ENCODE measurements at regions not wholly inside any gene's neighbourhood (a gene's known extent, or its start where the extent isn't known, plus 50 kb on each side); places are given as distances from the start of the nearest gene placed in this dataset.

- no peak for DNase-seq
Measured at GRCh38 chr4:176906709-176907108, 114.0 kb upstream of the VEGFC start.

GRCh38 chr4:176910646-176911045 lies 117.9 kb upstream of the VEGFC start:
- DNase-seq: no peak

DNA sequence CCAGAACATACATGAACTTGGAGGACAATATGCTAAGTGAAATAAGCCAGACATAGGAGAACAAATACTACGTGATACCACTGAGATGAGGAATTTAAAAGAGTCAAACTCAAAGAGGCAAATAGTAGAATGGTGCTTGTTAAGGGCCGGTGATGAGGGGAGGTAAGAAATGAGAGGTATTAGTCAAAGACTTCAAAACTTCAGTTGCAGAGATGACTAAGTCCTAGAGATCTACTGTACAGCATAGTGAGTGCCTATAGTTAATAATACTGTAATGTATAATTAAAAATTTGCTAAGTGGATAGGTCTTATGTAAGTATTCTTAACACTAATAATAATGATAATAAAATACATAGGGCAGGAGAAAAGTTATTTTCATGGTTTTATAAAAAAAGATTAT lies 126.9 kb upstream of the VEGFC start:
- no peak for DNase-seq

DNA sequence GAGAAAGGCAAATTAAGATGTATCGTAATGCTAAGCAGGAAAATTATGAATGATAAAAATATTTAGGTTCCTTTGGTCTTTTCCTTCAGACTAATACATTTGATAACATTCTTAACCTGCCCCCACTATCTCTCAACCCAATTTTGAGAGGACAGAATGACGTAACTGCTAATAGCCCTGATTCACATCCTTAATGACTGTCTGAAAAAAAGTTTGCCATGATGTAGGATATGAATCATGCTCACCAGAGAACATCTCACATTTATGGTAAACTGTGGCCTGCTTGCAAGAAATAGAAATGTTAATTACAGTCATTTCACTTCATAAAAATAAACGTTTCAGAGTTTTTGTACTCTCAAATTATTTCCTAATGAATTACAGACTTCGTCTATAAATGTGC lies 128.0 kb upstream of the VEGFC start:
- no peak for DNase-seq

- DNase-seq: no peak
Measured at GRCh38 chr4:176921256-176921655, 128.5 kb upstream of the VEGFC start.

DNA sequence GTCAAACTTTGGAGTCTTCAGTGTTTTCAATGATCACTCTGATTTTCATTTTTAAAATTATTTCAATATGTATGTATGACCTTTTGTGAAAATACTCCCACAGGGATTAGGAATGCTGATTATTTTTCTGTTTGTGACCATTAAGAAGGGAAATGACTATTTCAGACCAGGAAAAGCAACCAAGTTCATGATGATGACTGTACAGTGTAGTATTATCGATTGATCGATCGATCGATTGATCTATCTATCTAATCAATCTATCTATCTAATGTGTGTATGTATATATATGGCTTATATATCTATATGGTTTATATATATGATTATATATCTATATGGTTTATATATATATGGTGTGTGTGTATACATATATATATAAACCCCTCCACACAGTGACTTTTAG lies 131.5 kb upstream of the VEGFC start:
- DNase-seq: no peak

GRCh38 chr4:176925962-176926361 lies 133.2 kb upstream of the VEGFC start:
- DNase-seq: no peak

GRCh38 chr4:176927117-176927516 lies 134.4 kb upstream of the VEGFC start:
- no peak for DNase-seq

DNA sequence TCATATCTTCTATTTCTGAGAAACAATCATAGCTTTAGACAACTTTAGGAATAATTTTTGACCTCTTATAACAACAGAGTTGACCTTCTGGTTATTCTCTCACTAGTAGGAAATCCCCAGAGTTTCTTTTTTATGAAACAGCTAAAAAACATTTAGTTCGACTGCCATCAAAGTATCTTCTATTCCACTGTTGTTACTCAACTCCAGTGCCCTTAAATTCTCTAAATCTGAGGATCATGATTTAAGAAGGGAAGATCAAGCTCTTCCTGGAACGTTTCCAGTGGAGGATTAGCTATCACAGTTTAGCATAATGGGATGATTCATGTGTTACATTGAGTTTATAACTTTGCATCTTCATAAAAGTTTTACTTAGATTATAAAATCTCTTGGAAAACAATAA lies 134.9 kb upstream of the VEGFC start:
- DNase-seq: no peak

DNA sequence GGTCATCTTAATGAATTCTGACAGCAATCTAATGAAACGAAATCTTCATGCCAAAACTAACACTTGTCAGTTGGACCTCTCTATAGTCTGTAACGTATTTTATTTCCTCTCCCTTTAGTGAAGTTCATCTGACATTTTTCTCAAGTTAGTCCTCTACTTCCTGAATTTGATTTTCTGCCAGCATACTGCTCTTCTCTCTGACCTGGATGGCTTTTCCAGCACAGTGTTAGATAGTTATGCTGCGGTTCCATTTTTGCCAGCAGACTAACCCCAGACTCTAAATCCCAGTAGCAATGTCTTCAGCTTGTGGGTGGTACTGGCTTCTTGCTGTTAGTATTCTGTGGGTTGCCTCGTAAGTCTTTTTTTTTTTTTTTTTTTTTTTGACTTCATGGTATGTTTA lies 146.7 kb upstream of the VEGFC start:
- no peak for DNase-seq

- DNase-seq: no peak
Measured at GRCh38 chr4:176945334-176945733, 152.6 kb upstream of the VEGFC start.

DNA sequence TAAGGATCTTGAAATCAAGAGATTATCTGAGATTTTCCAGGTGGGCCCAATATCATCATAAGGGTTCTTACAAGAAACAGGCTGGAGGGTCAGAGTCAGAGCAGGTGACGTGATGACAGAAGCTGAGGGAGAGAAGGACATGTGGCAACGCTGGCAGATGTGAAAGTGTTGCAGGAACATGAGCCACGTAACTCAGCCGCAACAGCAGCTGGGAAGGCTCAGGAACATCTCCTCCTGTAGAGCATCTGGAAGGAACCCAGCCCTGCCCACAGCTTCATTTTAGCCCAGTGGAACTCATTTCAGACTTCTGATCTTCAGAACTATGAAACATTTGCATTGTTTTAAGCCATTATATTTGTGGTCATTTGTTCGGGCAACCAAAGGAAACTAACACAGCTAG lies 156.3 kb upstream of the VEGFC start:
- DNase-seq: no peak

GRCh38 chr4:176953021-176953420 lies 160.3 kb upstream of the VEGFC start:
- no peak for DNase-seq

DNA sequence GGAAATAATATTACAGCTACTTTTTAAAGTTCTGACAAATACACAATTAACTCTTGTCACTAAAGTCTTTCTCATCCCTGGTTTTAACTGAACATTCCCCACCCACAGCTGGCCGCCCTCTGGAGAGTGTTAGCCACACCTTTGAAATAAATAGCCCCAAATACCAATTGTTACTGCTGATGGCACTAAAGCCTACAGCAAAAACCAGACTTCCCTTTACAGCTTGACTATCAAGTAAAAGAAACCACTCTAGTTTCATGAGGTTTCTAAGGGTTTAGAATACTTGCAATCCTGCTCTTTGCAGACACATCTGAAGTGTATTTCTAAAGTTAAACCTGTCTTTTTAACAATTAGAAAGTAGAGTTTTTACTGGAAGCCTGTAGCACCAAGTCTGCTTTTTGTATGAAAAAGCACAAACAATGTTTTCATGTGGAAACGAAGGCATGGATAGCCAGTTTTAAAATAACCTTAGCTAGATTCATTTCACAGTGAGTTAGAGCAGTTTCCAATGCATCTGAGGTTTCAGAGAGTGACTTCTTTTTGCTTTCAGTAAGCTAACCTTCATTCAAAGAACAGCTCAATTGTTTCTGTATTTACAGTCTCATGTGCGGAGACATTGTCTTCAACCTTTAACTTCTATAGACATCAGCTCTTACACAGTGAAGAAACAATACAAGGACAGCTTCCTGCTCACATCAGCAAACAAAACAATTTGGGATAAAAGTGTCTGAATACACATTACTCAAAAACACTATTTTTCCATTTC lies 164.8 kb upstream of the VEGFC start:
- no peak for DNase-seq

DNA sequence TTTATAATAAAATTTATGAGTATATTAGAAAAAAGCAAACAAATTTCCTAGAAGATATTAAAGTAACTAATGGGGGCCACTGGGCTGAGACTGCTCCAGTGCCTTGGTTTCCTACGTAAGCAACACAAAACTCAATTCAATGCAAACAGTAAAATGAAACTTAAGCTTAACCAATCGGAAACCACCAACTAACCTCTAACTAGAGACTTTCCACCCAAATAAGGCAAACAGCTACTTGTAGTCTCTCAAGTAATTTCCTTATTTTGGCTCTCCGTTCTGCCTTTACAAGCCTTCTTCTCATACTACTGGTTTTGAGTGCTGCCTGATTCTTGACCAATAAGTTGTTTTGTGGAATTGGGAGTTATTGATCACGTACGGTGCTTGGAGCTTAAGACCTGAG lies 167.3 kb upstream of the VEGFC start:
- DNase-seq: no peak

- no peak for DNase-seq
Measured at GRCh38 chr4:176963121-176963520, 170.4 kb upstream of the VEGFC start.

DNA sequence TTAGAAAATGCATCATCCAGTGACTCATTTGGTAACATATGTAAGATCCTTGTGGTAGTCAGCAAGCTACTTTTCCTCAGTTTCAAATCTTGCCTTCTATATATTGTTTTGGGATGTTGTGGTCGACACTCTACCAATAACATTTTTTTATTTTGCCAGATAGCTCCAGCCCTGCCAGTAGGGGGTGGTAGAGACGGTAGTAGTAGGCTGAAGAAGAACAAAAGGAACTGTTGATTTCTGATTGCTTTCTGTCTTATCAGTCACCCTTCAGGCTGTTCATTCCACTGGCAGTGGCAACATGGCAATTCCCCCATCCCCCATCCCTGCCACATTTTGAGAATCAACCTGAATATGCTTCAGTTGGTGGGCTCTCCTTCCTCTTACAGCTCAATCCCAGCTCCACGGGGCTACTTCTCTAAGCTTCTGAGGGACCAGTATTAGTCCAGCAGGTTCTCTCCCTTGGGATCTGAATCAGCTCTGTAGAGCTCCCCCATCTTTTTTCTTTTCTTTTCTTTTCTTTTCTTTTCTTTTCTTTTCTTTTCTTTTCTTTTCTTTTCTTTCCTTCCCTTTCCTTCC lies 171.5 kb upstream of the VEGFC start:
- DNase-seq: no peak

DNA sequence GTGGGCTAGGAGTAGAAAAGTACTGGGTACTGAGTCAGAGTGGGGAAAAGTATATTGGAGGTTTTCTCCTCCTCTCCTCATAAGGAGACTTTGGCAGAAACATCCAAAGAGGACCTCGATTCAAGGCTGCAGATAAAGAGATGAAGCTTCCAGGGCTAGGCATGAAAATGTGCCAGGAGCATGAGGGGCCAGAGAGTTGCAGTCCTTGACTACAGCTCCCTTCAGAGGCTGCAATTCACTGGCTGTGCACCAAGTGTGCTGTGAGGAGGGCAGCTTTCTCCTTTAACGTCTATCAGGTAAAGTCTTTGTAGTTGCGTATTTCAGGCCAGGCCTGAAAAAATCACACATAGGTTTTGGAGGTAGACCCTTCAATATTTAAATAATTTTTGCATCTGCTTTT lies 174.9 kb upstream of the VEGFC start:
- DNase-seq: no peak

- DNase-seq: no peak
Measured at GRCh38 chr4:176968094-176968493, 175.4 kb upstream of the VEGFC start.

GRCh38 chr4:176969011-176969410 lies 176.3 kb upstream of the VEGFC start:
- DNase-seq: no peak

GRCh38 chr4:176970853-176971252 lies 178.1 kb upstream of the VEGFC start:
- DNase-seq: no peak

- no peak for DNase-seq
Measured at GRCh38 chr4:176971576-176972115, 178.9 kb upstream of the VEGFC start.

- DNase-seq: no peak
Measured at GRCh38 chr4:176979416-176979815, 186.7 kb upstream of the VEGFC start.

DNA sequence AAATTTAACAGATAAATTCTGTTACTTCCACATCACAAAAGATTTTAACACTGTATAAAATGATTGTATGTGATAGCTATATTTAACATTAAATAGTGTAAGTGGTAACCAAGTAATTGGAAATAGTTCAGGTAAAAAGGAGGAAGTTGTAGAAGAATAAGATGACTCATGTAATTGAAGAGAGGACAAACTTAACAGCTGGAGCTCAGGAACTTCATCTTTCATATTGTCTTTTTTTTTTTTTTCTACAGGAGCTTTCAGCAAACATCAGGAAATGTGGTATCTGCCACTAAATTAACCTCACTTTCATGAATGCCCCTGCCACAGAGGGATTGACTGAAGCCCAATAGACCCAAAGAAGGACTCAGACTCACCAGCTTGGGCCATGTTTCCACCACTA lies 188.4 kb upstream of the VEGFC start:
- DNase-seq: no peak

DNA sequence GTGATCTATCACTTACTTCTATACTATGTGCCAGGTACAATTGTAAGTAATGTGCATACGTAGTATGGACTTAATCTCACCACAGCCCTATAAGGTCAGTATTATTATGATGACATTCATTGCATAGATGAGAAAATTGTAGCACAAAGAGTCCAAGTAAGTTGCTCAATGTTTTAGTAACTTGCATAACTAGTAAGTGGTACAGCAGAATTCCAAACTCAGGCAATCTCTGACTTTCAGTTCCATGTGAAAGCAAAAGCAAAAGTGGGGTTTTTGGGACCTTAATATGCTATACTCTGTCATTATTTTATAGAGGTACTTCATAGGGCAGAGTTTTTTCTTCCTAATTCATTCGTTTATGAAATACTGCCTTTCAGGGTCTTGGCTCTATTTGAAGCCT lies 188.8 kb upstream of the VEGFC start:
- DNase-seq: no peak
